Stomach (tissue), 8 donors: ENCODE measurements at regions not wholly inside any gene's neighbourhood (a gene's known extent, or its start where the extent isn't known, plus 50 kb on each side); places are given as distances from the start of the nearest gene placed in this dataset.

Experiments used
- DNase-seq, 2 donors: peaks; one replicate each; pipeline versions ENCODE4 v3.0.0 to v3.0.0-alpha.2; 2013 to 2019
- H3K27ac ChIP-seq, 5 donors: fragments of 200-600 bp in 4 of 5; sonication (generic) in 4 of 5; one replicate each; pipeline ENCODE4 v1.5.1; 2013 to 2019; ENCODE audit warnings: mild to moderate bottlenecking in 1 of 5, moderate library complexity in 1 of 5
- H3K27me3 ChIP-seq, 3 donors: fragments of 200-600 bp; sonication (generic); one replicate each; pipeline ENCODE4 v1.5.1; 2017 to 2019; ENCODE audit warnings: mixed run types in 1 of 3
- H3K36me3 ChIP-seq, 4 donors: fragments of 200-600 bp; sonication (generic); 1 replicate in 3 of 4; 2 replicates in 1 of 4; pipeline ENCODE4 v1.5.1; 2016 to 2019
- H3K4me1 ChIP-seq, 4 donors: fragments of 200-600 bp; sonication (generic); one replicate each; pipeline ENCODE4 v1.5.1; 2016 to 2019
- H3K4me3 ChIP-seq, 4 donors: fragments of 200-600 bp; sonication (generic) in 3 of 4; one replicate each; pipeline ENCODE4 v1.5.1; 2016 to 2019; ENCODE audit warnings: mild to moderate bottlenecking in 1 of 4
- H3K9me3 ChIP-seq, 4 donors: fragments of 200-600 bp; sonication (generic); one replicate each; pipeline ENCODE4 v1.5.1; 2016 to 2019
- CTCF ChIP-seq, 7 experiments: fragments of 450-650 bp in 4 of 7; fragments of 200-600 bp in 3 of 7; sonication (generic) in 3 of 7; IDR thresholded peaks; one replicate each; pipeline ENCODE4 v1.5.1; 2016 to 2019; ENCODE audit warnings: antibody characterized with exemption in 7 of 7, control low read depth in 2 of 7, mild to moderate bottlenecking in 1 of 7
- EP300 ChIP-seq: sonication (generic); formaldehyde crosslinking; IDR thresholded peaks from one replicate; pipeline ENCODE4 v1.6.1; 2017; ENCODE audit warnings: antibody characterized with exemption
- POLR2A ChIP-seq, 4 donors: fragments of 450-650 bp; IDR thresholded peaks; one replicate each; pipeline ENCODE4 v1.6.1; 2016; ENCODE audit warnings: antibody characterized with exemption in 4 of 4, control low read depth in 2 of 4, mild to moderate bottlenecking in 1 of 4, moderate library complexity in 1 of 4
- POLR2AphosphoS5 ChIP-seq, 3 donors: sonication (generic); formaldehyde crosslinking; IDR thresholded peaks; one replicate each; pipeline ENCODE4 v1.6.1; 2016; ENCODE audit warnings: antibody characterized with exemption in 3 of 3
- WGBS, 5 donors: extraction: QIAGEN DNeasy Blood & Tissue Kit in 3 of 5; methylation state at CpG; one replicate each; pipeline versions ENCODE4 v1.1.5 to v1.1.7; 2013 to 2018; 5-methylcytosine and 5-hydroxymethylcytosine counted together
- intact Hi-C: fragments of 100-400 bp; cut with DNase I; formaldehyde crosslinking; loops from one replicate; pipeline ENCODE4 v1.15.1; 2023; ENCODE audit warnings: low total_unique reads
- donor health status: healthy with polysubstance abuse.
- donor health status: Bipolar disorder and iron deficiency.
- donor health status: healthy.

GRCh38 chr20:24722586-24722985, 226.5 kb upstream of the CST7 start:
- WGBS, 5 donors = 63 to 88% (median 81%) methylated on average over 1 of the region's 1 CpG

GRCh38 chr20:24723186-24723585, 225.9 kb upstream of the CST7 start:
- Histone ChIP-seq H3K4me1 (no peaks in the 10 kb centered on the region), H3K27me3 (peaks cover 0 to 7% (median 0%) of the 10 kb centered on the region in 3 donors), H3K36me3 (no peaks in the 10 kb centered on the region), H3K4me3 (no peak overlapping the region), H3K9me3 (no peaks in the 10 kb centered on the region), H3K27ac (no peak overlapping the region)
- DNase-seq = no peak
- TF ChIP-seq POLR2A (IDR thresholded peaks at IDR 0.05) (no peak), EP300 (no peak), CTCF (IDR thresholded peaks at IDR 0.05) (no peak), POLR2AphosphoS5 (IDR thresholded peaks at IDR 0.05) (no peak)
- intact Hi-C loops = no loop called here
- WGBS, 5 donors = 24 to 34% (median 33%) methylated on average over 3 of the region's 3 CpGs

More at GRCh38 chr20:24722586-24722985, 226.5 kb upstream of the CST7 start:
- H3K4me1 ChIP-seq = no peaks in the 10 kb centered on the region
- intact Hi-C loops = no loop called here
- no peak for DNase-seq
- H3K4me3 ChIP-seq = no peak overlapping the region
- no peak for TF ChIP-seq EP300
- H3K27ac ChIP-seq = no peak overlapping the region
- no peaks in the 10 kb centered on the region for H3K9me3 ChIP-seq
- no peaks in the 10 kb centered on the region for H3K36me3 ChIP-seq
- peaks cover 0 to 7% (median 0%) of the 10 kb centered on the region in 3 donors for H3K27me3 ChIP-seq

GRCh38 chr20:24723647-24724352, 225.3 kb upstream of the CST7 start:
- Histone ChIP-seq H3K9me3 (no peaks in the 10 kb centered on the region), H3K4me1 (no peaks in the 10 kb centered on the region), H3K36me3 (no peaks in the 10 kb centered on the region), H3K27me3 (peaks cover 0 to 7% (median 0%) of the 10 kb centered on the region in 3 donors), H3K4me3 (no peak overlapping the region), H3K27ac (no peak overlapping the region)
- intact Hi-C loops = no loop called here
- DNase-seq = no peak
- 49 to 58% (median 57%) methylated on average over 13 of the region's 13 CpGs for WGBS, 5 donors
- TF ChIP-seq EP300 = no peak
- no peak for TF ChIP-seq POLR2A (IDR thresholded peaks at IDR 0.05)
- no peak for TF ChIP-seq POLR2AphosphoS5 (IDR thresholded peaks at IDR 0.05)
- TF ChIP-seq CTCF (IDR thresholded peaks at IDR 0.05) = no peak

GRCh38 chr20:24724982-24725533, 224.0 kb upstream of the CST7 start:
- Histone ChIP-seq H3K36me3 (no peaks in the 10 kb centered on the region), H3K27ac (no peak overlapping the region), H3K9me3 (no peaks in the 10 kb centered on the region), H3K4me3 (no peak overlapping the region), H3K4me1 (no peaks in the 10 kb centered on the region), H3K27me3 (peaks cover 0 to 7% (median 0%) of the 10 kb centered on the region in 3 donors)
- TF ChIP-seq POLR2AphosphoS5 (IDR thresholded peaks at IDR 0.05) (no peak), CTCF (IDR thresholded peaks at IDR 0.05) (no peak), EP300 (no peak), POLR2A (IDR thresholded peaks at IDR 0.05) (no peak)
- no peak for DNase-seq
- WGBS, 5 donors = 85 to 92% (median 89%) methylated on average over 5 of the region's 5 CpGs
- intact Hi-C loops = no loop called here

- intact Hi-C loops = no loop called here
- H3K27ac ChIP-seq = no peak overlapping the region
- no peaks in the 10 kb centered on the region for H3K9me3 ChIP-seq
- DNase-seq = no peak
- no peaks in the 10 kb centered on the region for H3K36me3 ChIP-seq
- no peak for TF ChIP-seq EP300
- no peak overlapping the region for H3K4me3 ChIP-seq
- H3K4me1 ChIP-seq = no peaks in the 10 kb centered on the region
- H3K27me3 ChIP-seq = peaks cover 0 to 7% (median 0%) of the 10 kb centered on the region in 3 donors
- WGBS, 5 donors = 84 to 96% (median 91%) methylated on average over 1 of the region's 1 CpG
These were observed 221.3 kb upstream of the CST7 start for GRCh38 chr20:24727795-24728194.
